Coronary artery (tissue), 2 donors: ENCODE measurements at regions not wholly inside any gene's neighbourhood (a gene's known extent, or its start where the extent isn't known, plus 50 kb on each side); places are given as distances from the start of the nearest gene placed in this dataset.
"Not testable (repeated sequence)": the region's sequence is repeated elsewhere in the genome, so short reads cannot be mapped to it uniquely, and the experiment has no call there.

ENCODE experiments used
- DNase-seq: peaks from one replicate; pipeline ENCODE4 v3.0.0-alpha.2; 2017; ENCODE audit warnings: low spot score
- H3K27ac ChIP-seq, 2 donors: fragments of 200-600 bp; sonication (generic); one replicate each; pipeline ENCODE4 v1.5.1; 2016 to 2019
- H3K4me3 ChIP-seq: fragments of 200-600 bp; sonication (generic); 2 replicates; pipeline ENCODE4 v1.5.1; 2016; ENCODE audit warnings: mild to moderate bottlenecking, moderate library complexity
- CTCF ChIP-seq: fragments of 200-600 bp; sonication (generic); IDR thresholded peaks from one replicate; pipeline ENCODE4 v1.5.1; 2019; ENCODE audit warnings: antibody characterized with exemption

- Histone ChIP-seq H3K4me3 (no peak overlapping the region), H3K27ac (no peak overlapping the region)
- TF ChIP-seq CTCF, result no peak
- DNase-seq, result no peak
Measured at GRCh38 chr2:140117386-140117785, 1337.2 kb upstream of the NXPH2 start.

GRCh38 chr2:140108706-140109475, 1328.7 kb upstream of the NXPH2 start:
- Histone ChIP-seq H3K27ac (no peak overlapping the region), H3K4me3 (no peak overlapping the region)
- no peak for TF ChIP-seq CTCF
- no peak for DNase-seq

- Histone ChIP-seq H3K27ac (no peak overlapping the region), H3K4me3 (no peak overlapping the region)
- no peak for TF ChIP-seq CTCF
- no peak for DNase-seq
Measured at GRCh38 chr2:140091926-140092325, 1311.7 kb upstream of the NXPH2 start.

GRCh38 chr2:140086964-140087363, 1306.8 kb upstream of the NXPH2 start:
- Histone ChIP-seq H3K27ac (no peak overlapping the region), H3K4me3 (no peak overlapping the region)
- TF ChIP-seq CTCF, result no peak
- DNase-seq, result no peak

GRCh38 chr2:140085674-140086073, 1305.5 kb upstream of the NXPH2 start:
- no peak for TF ChIP-seq CTCF
- Histone ChIP-seq H3K27ac (no peak overlapping the region), H3K4me3 (no peak overlapping the region)
- no peak for DNase-seq

- no peak for TF ChIP-seq CTCF
- H3K27ac ChIP-seq, result no peak overlapping the region
- no peak for DNase-seq
- H3K4me3 ChIP-seq, result no peak overlapping the region
Measured at GRCh38 chr2:140079038-140079437, 1298.8 kb upstream of the NXPH2 start.

- Histone ChIP-seq H3K27ac (no peak overlapping the region), H3K4me3 (no peak overlapping the region)
- TF ChIP-seq CTCF, result no peak
- no peak for DNase-seq
Measured at GRCh38 chr2:140076164-140076563, 1296.0 kb upstream of the NXPH2 start.

GRCh38 chr2:140073763-140074162, 1293.6 kb upstream of the NXPH2 start:
- not testable (repeated sequence) for H3K27ac ChIP-seq, H3K4me3 ChIP-seq, DNase-seq
